ENCODE measurements at regions not wholly inside any gene's neighbourhood (a gene's known extent, or its start where the extent isn't known, plus 50 kb on each side); places are given as distances from the start of the nearest gene placed in this dataset.

- ATAC-seq (ENCODE audit: low read depth) (no peak), DNase-seq (no peak)
- Mint-ChIP-seq H3K9me3 (no peaks in the 10 kb centered on the region), H3K36me3 (ENCODE audit: low read depth) (peaks cover 37% of the 10 kb centered on the region), H3K27ac (no peak overlapping the region), H3K27me3 (no peaks in the 10 kb centered on the region), H3K4me1 (no peaks in the 10 kb centered on the region), H3K4me3 (no peak overlapping the region)
- CTCF ChIA-PET, result no interaction called here
- intact Hi-C loops (cut with micrococcal nuclease), result no loop called here
- TF ChIP-seq, protein P1, sequence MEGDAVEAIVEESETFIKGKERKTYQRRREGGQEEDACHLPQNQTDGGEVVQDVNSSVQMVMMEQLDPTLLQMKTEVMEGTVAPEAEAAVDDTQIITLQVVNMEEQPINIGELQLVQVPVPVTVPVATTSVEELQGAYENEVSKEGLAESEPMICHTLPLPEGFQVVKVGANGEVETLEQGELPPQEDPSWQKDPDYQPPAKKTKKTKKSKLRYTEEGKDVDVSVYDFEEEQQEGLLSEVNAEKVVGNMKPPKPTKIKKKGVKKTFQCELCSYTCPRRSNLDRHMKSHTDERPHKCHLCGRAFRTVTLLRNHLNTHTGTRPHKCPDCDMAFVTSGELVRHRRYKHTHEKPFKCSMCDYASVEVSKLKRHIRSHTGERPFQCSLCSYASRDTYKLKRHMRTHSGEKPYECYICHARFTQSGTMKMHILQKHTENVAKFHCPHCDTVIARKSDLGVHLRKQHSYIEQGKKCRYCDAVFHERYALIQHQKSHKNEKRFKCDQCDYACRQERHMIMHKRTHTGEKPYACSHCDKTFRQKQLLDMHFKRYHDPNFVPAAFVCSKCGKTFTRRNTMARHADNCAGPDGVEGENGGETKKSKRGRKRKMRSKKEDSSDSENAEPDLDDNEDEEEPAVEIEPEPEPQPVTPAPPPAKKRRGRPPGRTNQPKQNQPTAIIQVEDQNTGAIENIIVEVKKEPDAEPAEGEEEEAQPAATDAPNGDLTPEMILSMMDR (IDR thresholded peaks at IDR 0.05), result no peak
- POLR2A ChIA-PET, result no interaction called here
Measured at GRCh38 chr6:144742779-144743178, 457.6 kb downstream of the UTRN start.

GRCh38 chr6:144744720-144745119, 459.6 kb downstream of the UTRN start:
- Mint-ChIP-seq H3K27me3 (no peaks in the 10 kb centered on the region), H3K36me3 (ENCODE audit: low read depth) (peaks cover 41% of the 10 kb centered on the region), H3K27ac (no peak overlapping the region), H3K4me3 (no peak overlapping the region), H3K9me3 (no peaks in the 10 kb centered on the region), H3K4me1 (no peaks in the 10 kb centered on the region)
- DNase-seq, result no peak
- intact Hi-C loops (cut with micrococcal nuclease), result no loop called here
- ChIA-PET POLR2A (no interaction called here), CTCF (no interaction called here)
- ATAC-seq (ENCODE audit: low read depth), result no peak
- TF ChIP-seq, protein P1 (IDR thresholded peaks at IDR 0.05), result no peak

DNA sequence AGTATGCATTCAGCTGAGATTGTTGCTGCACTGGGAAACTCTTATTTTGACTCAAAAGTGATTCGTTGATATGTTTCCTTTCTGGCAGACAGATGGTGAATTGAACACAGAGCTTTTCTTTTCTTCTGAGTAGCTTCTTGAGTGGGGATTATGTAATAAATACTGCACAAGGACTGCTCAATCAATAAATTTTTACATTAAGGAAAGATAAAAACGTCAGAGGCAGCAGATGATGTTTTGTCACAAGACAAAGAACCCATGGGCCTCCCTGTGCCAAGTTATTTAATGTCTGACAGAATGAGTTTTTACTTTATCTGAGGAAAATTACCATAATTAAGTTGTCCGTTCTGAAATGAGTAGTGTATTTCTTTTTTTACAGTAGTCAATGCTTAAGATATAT, 460.3 kb downstream of the UTRN start:
- H3K27ac Mint-ChIP-seq, result no peak overlapping the region

GRCh38 chr6:144746902-144747469, 461.9 kb downstream of the UTRN start:
- ATAC-seq (ENCODE audit: low read depth), result no peak
- intact Hi-C loops (cut with micrococcal nuclease), result no loop called here

More for the DNA sequence above, 460.3 kb downstream of the UTRN start:
- DNase-seq (no peak), ATAC-seq (ENCODE audit: low read depth) (no peak)
- H3K36me3 Mint-ChIP-seq (ENCODE audit: low read depth), result peaks cover 44% of the 10 kb centered on the region
- intact Hi-C loops (cut with micrococcal nuclease), result no loop called here
- CTCF ChIA-PET, result no interaction called here
- H3K4me1 Mint-ChIP-seq, result no peaks in the 10 kb centered on the region
- POLR2A ChIA-PET, result no interaction called here
- TF ChIP-seq, protein P1 (IDR thresholded peaks at IDR 0.05), result no peak
- no peak overlapping the region for H3K4me3 Mint-ChIP-seq
- H3K9me3 Mint-ChIP-seq, result no peaks in the 10 kb centered on the region
- no peaks in the 10 kb centered on the region for H3K27me3 Mint-ChIP-seq

DNA sequence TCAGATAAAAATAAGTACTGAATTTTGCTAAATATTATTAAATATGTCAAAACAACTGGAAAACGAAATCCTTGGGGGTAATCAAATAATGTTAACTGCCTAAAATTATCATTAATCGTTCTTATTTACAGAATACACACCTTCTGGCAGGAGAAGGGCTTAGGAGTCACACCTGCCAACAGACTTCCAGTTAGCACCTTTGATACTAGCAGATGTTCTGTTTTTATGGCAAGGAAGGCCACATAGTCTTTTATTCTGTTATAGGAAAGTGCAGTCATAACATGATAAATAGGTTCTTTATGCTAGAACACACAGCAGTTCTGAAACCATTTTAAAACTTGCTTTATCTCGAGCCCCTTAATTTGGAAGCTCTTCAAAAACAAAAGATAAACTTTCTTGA, 464.1 kb downstream of the UTRN start:
- intact Hi-C loops (cut with micrococcal nuclease), result no loop called here
- no peak overlapping the region for H3K4me3 Mint-ChIP-seq
- ChIA-PET CTCF (no interaction called here), POLR2A (no interaction called here)
- no peaks in the 10 kb centered on the region for H3K9me3 Mint-ChIP-seq
- H3K27me3 Mint-ChIP-seq, result no peaks in the 10 kb centered on the region
- TF ChIP-seq, protein P1 (IDR thresholded peaks at IDR 0.05), result no peak
- H3K27ac Mint-ChIP-seq, result no peak overlapping the region
- DNase-seq (no peak), ATAC-seq (ENCODE audit: low read depth) (no peak)
- peaks cover 13% of the 10 kb centered on the region for H3K4me1 Mint-ChIP-seq
- peaks cover 61% of the 10 kb centered on the region for H3K36me3 Mint-ChIP-seq (ENCODE audit: low read depth)

More at GRCh38 chr6:144746902-144747469, 461.9 kb downstream of the UTRN start:
- H3K27me3 Mint-ChIP-seq, result no peaks in the 10 kb centered on the region
- H3K9me3 Mint-ChIP-seq, result no peaks in the 10 kb centered on the region
- CTCF ChIA-PET, result no interaction called here
- DNase-seq, result no peak
- peaks cover 45% of the 10 kb centered on the region for H3K36me3 Mint-ChIP-seq (ENCODE audit: low read depth)
- H3K4me3 Mint-ChIP-seq, result no peak overlapping the region
- H3K27ac Mint-ChIP-seq, result no peak overlapping the region
- TF ChIP-seq, protein P1 (IDR thresholded peaks at IDR 0.05), result no peak
- POLR2A ChIA-PET, result no interaction called here
- H3K4me1 Mint-ChIP-seq, result peaks cover 2% of the 10 kb centered on the region
